ENCODE measurements at regions not wholly inside any gene's neighbourhood (a gene's known extent, or its start where the extent isn't known, plus 50 kb on each side); places are given as distances from the start of the nearest gene placed in this dataset.

- Histone ChIP-seq H3K4me3 (no peak overlapping the region), H3K27ac (no peak overlapping the region)
- no peak for TF ChIP-seq CTCF (IDR thresholded peaks at IDR 0.05)
- DNase-seq (ENCODE audit: low spot score), result no peak
These were observed 1266.7 kb downstream of the MAT2B start for GRCh38 chr5:164772122-164772521.

DNA sequence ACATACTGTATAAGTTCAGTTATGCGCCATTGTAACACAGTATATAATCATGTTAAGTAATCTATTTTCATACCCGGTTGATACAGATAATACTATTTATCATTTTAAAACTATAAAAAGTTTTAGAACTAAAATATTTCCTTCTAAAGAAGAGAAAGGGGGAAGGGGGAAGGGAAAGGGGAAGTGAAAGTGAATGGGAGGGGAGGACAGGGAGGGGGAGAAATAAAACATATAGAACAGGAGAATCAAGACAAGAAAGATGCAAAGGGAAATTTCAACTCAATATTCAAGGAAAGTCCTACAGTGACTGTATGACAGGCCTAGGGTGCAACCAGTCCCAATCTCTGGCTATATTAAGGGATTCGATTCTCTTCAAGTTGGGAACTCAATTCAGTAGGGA, 1278.8 kb downstream of the MAT2B start:
- no peak overlapping the region for H3K27ac ChIP-seq
- no peak for TF ChIP-seq CTCF (IDR thresholded peaks at IDR 0.05)
- H3K4me3 ChIP-seq, result no peak overlapping the region
- no peak for DNase-seq (ENCODE audit: low spot score)

GRCh38 chr5:164798110-164798509, 1292.7 kb downstream of the MAT2B start:
- no peak for TF ChIP-seq CTCF (IDR thresholded peaks at IDR 0.05)
- Histone ChIP-seq H3K27ac (no peak overlapping the region), H3K4me3 (no peak overlapping the region)
- DNase-seq (ENCODE audit: low spot score), result no peak

- Histone ChIP-seq H3K27ac (no peak overlapping the region), H3K4me3 (no peak overlapping the region)
- no peak for TF ChIP-seq CTCF (IDR thresholded peaks at IDR 0.05)
- no peak for DNase-seq (ENCODE audit: low spot score)
These were observed 1294.0 kb downstream of the MAT2B start for GRCh38 chr5:164799391-164799790.

GRCh38 chr5:164801910-164802309, 1296.5 kb downstream of the MAT2B start:
- DNase-seq (ENCODE audit: low spot score), result no peak
- no peak overlapping the region for H3K4me3 ChIP-seq
- no peak overlapping the region for H3K27ac ChIP-seq
- no peak for TF ChIP-seq CTCF (IDR thresholded peaks at IDR 0.05)

GRCh38 chr5:164809821-164810220, 1304.4 kb downstream of the MAT2B start:
- Histone ChIP-seq H3K27ac (no peak overlapping the region), H3K4me3 (no peak overlapping the region)
- no peak for DNase-seq (ENCODE audit: low spot score)
- no peak for TF ChIP-seq CTCF (IDR thresholded peaks at IDR 0.05)

DNA sequence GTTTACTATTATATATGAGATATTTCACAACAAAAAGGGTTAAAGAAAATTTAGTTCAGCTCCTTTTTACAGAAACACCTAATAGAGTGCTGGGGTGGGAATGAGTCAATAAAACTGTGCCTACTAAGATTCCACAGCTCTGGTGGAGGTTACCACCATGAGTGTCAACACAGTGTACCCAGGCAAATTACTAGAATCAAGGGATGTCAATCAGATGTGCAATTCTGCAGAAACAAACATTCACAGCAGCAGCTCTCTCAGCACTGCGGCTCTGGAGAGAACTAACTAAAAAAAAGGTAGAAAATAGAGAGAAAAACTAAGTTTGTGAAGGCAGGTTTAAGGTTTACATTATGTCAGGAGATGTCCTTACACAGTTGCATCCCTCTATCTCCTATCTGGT, 1313.0 kb downstream of the MAT2B start:
- H3K4me3 ChIP-seq, result no peak overlapping the region
- no peak for TF ChIP-seq CTCF (IDR thresholded peaks at IDR 0.05)
- H3K27ac ChIP-seq, result no peak overlapping the region
- no peak for DNase-seq (ENCODE audit: low spot score)
